HG02884 (cell line): ENCODE measurements at regions not wholly inside any gene's neighbourhood (a gene's known extent, or its start where the extent isn't known, plus 50 kb on each side); places are given as distances from the start of the nearest gene placed in this dataset.

Source experiments
- ATAC-seq: cut with Tn5 transposase; IDR thresholded peaks from one replicate; pipeline ENCODE4 v1.9.1; 2021; ENCODE audit warnings: mild to moderate bottlenecking, moderate library complexity; ENCODE audit not compliant: unreplicated experiment

GRCh38 chr10:128861018-128861901 is 605.8 kb upstream of the MGMT start:
- ATAC-seq: no peak

- ATAC-seq: no peak
Measured at GRCh38 chr10:128863411-128863810, 603.6 kb upstream of the MGMT start.

DNA sequence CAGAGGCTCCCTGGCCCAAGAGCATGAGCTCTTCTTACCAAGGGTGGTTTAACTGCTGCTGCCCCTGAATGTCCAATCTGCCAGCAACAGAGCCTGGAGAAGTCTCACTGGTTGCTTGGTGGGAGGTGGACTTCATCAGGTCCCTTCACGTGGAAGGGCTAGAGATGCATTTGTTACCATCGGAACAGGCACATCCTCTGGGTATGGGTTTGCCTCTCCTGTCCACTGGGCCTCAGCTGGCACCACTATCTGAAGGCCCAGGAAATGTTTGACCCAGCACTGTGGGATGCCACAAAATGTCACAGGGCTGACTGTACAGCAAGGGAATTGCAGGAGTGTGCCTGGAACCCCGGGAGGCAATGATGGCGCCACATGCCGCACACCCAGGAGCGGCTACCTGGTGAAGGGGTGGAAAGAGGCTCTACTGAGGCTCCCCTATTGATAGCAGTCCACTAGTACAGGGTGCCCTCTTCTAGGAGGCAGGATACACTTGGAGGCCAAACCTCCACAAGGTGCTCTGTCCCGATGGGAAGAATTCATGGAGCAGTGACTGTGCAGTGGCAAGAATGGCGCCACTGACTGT is 603.1 kb upstream of the MGMT start:
- no peak for ATAC-seq

- ATAC-seq: no peak
Measured at GRCh38 chr10:128864554-128865295, 602.3 kb upstream of the MGMT start.

- ATAC-seq: no peak
Measured at GRCh38 chr10:128865436-128866195, 601.4 kb upstream of the MGMT start.

DNA sequence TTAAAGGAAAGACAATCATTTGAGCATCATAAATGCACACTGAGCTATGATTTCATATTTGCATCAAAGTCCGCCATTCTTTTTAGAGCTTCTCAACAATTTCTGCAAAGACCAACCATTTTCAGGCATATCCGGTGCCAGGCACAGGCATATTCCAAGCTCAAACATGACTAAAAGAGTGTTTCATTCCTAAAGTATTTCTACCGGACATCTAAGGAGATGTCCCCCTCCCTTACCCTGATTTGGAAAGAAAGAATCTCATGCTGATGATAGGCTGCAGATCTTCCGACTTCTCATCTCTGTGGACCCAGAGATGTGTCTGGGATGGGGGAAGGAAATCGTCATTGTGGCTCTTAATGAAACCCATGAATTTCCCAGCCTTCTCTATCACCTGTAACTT is 600.5 kb upstream of the MGMT start:
- no peak for ATAC-seq

DNA sequence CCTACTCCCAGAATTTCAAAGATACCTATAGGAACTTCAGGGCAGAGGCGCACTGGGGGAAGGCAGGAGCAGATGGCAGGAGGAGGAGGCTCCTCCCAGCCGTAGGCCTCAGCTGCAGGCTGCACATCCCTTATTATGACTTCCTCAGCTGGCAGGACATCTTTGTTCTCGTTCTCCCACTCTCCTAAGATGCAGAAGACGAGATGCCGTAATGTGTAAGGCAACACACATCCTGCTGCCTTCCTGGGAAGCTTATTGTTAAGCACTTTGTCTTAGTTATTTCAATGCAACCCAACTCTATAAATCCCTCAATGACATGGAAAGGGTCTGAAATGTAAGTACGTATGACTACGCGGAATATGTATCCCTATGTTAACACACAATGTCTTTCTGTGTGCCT is 599.8 kb upstream of the MGMT start:
- no peak for ATAC-seq

GRCh38 chr10:128867819-128868218 is 599.2 kb upstream of the MGMT start:
- no peak for ATAC-seq

DNA sequence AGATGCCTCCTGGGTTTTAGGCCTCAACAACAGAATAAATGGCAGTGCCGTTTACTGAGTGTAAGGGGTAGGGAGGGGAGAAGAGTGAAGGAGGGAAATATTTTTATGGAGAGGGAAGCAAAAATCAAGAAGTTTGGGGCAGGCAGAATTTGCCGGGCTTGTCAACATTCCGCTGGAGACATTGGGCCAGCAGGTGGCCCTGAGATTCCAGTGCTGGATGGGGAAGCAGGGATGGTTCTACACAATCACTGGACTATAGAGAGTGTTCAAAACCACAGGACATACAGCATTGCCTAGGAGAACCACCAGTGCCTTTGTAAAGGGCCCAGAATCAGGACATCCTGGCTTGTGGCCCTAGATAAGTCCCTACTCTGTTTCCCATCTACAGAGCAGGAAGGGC is 598.6 kb upstream of the MGMT start:
- no peak for ATAC-seq

DNA sequence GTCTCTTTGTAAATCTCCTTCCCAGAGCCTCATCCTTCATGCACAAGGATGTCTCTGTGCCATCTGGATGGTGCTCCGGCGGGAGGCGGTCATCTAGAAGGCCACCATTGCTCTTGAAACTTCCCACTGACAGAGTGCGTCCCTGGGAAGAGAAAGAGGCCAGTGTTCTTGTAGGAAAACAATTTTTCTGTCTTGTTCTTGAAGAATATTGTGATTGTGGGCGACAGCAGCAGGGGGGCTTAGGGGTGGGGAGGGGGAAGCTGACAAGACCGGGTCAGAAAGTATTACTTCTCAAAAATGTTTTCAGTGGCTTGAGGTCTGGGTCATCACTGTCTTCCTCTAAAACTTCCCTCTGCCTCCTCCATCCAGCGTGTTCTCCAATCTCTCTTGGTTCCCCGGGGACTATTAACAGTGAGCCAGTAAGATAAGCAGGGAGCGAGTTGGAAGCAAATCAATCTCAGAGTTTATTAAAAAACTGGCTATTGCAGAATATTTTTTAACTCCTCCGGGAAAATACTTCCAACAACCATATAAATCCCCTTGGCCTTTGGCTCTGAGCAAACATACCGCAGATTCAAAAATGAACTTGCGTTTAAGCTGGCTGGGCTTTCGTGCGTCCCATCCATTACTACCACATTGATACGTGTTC is 597.8 kb upstream of the MGMT start:
- ATAC-seq: no peak

DNA sequence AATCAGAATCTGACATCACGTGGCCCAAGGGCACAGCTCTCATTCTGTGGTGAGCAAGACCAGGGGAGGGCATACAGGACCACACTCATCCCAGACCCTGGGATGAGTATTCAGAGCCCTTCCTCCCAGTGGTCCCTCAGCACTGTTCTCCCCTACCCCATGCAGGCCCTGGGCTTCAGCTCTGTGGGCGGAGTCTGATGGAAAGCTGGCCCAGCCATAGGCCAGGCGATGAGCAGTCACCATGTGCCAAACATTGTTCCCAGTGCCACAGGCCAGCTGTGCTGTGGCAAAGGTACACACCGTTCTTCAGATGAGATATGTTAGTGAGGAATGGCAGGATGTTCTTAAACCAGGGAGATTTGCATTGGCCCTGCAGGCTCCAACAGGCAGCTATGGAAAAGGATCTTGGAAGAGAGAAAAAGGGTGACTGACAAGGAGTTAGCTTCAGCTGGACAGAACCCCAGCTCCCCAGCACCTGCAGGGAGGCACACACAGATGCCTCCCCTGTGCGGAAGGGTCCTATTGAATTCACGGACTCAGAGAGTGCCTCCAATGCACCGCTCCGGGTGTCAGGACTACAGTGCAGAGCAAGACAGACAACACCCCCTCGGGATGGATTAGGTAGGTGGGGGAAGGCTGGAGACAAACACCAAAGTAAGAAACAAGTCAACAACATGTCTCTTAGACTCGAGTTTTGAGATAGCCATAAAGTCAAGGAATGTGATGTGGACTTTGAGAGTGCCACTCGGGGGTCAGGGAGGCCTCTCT is 596.0 kb upstream of the MGMT start:
- ATAC-seq: no peak

GRCh38 chr10:128871671-128872231 is 595.3 kb upstream of the MGMT start:
- ATAC-seq: no peak

- ATAC-seq: no peak
Measured at GRCh38 chr10:128873411-128874054, 593.5 kb upstream of the MGMT start.

- no peak for ATAC-seq
Measured at GRCh38 chr10:128874331-128874730, 592.7 kb upstream of the MGMT start.

DNA sequence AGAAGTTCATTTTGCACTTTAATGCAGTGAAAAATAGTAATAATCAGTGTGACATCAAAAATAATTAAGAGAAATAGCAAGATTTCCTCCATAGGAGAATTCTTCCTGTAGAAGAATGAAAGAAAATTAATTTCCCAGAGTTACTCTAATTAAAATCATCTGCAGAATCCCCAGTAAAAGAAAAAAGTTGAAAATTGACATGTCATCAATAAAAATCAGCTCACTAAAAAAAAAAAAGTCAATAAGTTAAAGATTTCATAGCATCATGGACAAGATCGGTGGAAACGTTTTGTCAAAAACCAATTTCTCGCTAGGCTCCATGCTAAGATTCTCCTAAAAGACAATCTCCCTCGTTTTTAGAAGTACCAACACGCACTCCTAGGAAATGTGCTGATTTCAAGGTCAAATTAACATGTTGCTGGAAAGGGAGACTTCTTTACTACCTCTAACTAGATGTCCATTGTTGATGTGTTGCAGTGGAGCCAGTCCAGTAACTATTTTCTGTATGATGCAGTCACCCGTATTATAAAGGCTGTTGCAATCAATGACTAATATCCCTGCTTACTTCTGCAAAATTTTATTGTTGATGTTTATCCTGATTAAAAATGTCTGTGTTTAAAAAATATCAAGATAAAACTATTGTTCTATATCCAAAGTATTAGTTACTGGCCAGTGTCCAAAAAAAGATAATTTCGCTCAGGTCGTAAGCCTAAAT is 591.9 kb upstream of the MGMT start:
- ATAC-seq: no peak

DNA sequence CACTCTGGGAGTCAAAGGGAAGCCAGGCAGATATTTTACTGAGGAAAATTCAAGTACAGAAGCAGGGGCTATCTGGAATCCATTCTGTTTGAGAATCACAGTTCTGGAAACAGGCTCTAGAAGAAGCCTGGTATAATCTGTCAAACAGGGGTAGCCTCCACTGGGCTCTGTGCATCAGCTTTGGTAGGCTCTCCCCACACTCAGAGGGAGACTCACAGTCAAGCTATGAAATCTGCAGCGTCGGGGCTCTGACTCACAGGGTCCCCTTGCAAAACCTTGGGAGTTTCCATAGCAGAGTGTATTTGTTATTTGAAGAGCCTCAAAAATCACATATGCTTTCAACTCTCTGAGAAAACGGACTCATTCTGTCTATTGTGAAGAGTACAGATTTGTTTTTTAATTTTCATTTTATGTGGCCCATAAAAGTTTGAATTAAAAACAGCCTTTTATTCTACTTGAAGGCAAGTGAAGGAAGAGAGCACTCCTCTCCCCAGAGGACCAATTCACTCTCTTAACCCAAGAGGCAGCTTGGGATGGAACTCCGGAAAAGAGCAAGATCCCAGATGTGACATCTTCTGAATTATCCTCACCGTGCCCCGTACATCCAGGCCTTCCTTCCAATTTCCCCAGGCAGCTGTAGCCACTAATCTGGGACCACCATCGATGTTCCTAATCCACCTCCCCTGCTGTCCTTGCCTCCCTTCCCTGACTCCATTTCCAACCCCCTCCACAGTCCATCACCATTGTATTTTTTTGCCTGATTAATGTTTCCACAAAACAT is 590.9 kb upstream of the MGMT start:
- no peak for ATAC-seq

- ATAC-seq: no peak
Measured at GRCh38 chr10:128877141-128877540, 589.9 kb upstream of the MGMT start.

GRCh38 chr10:128877936-128878335 is 589.1 kb upstream of the MGMT start:
- no peak for ATAC-seq
